H54 (cell line): ENCODE measurements at regions not wholly inside any gene's neighbourhood (a gene's known extent, or its start where the extent isn't known, plus 50 kb on each side); places are given as distances from the start of the nearest gene placed in this dataset.

Experiments used
- DNase-seq: peaks from one replicate; pipeline ENCODE4 v3.0.0; 2011; ENCODE audit warnings: low spot score, mixed read lengths; ENCODE audit not compliant: insufficient read length
- FAIRE-seq: peaks from 3 replicates; lab custom pipeline; 2011; peaks lifted over from hg19 to GRCh38; lab: Jason Lieb, UNC
- POLR2A ChIP-seq: IDR thresholded peaks from 2 replicates; pipeline ENCODE4 v1.6.1; 2011; ENCODE audit warnings: low read depth, mild to moderate bottlenecking, low read length

DNA sequence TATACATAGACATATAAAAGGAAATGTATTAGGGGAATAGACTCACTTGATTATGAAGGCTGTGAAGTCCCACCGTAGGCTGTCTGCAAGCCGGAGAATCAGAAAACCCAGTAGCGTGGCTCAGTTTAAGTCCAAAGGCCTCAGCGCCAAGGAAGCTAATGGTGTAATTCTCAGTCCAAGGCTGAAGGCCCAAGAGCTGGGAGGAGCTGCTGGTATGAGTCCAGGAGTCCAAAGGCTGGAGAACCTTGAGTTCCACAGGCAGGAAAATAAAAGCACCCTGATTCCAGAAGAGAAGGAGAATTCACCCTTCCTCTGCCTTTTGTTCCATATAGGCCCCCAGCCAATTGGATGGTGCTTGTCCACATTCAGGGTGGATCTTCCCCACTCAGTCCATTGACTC lies 166.2 kb upstream of the TAC1 start:
- FAIRE-seq (no peak), DNase-seq (no peak)
- TF ChIP-seq POLR2A: no peak

DNA sequence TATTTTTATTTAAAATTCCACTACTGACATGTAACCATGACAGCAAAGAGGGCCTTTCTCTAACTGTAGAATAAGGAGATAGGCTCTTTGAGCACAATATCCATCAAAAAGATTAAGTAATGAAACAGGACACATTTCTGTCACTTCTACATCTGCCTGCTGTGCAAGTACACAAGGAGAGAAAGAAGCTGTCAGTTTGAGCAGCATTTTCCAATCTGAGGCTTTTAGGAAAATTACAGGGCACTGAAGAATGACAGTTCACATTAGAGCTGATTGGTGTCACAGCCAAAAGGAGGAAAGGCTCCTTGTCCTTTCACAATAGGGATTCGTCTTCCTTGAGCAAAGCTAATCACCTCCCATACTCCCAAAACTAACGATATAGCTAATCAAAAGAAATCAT lies 158.8 kb upstream of the TAC1 start:
- no peak for FAIRE-seq
- DNase-seq: no peak
- TF ChIP-seq POLR2A: no peak

DNA sequence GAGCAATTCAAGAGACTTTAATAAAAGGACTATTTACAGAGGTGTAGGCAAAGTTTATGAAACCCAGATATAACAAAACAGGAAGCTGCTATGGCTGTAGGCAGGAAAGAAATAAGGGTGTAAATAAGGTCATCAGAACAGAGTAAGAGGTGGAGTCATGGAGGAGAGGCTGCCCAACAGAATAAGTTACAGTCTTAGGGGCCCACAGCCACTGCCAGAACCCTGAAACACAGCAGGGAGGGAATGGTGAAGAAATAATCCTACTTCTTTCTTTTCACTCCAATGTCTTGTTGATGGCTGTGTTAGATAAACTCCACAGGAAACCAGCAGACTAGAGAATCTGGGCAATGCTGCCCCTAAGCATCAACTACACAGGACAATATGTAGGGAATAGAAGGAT lies 155.8 kb upstream of the TAC1 start:
- TF ChIP-seq POLR2A: no peak
- FAIRE-seq (no peak), DNase-seq (no peak)

DNA sequence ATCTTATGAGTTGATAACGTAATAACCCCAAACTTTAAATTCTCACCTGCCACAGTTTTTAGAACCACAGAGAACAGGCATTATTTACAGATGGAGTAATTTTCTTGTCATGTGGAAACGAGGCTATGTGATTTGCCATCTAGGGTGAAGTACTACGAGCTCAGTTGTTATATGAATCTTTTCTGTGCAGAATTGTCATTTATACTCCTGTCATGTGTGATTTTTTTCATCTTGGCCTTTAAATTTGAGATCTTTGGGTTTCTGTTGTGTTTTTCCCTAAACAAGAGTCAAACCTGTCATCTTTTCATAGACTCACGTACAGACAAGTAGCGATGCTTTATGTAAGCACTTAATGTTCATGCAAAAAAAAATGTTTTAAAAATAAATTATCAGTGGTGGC lies 153.7 kb upstream of the TAC1 start:
- TF ChIP-seq POLR2A: no peak
- DNase-seq (no peak), FAIRE-seq (no peak)

DNA sequence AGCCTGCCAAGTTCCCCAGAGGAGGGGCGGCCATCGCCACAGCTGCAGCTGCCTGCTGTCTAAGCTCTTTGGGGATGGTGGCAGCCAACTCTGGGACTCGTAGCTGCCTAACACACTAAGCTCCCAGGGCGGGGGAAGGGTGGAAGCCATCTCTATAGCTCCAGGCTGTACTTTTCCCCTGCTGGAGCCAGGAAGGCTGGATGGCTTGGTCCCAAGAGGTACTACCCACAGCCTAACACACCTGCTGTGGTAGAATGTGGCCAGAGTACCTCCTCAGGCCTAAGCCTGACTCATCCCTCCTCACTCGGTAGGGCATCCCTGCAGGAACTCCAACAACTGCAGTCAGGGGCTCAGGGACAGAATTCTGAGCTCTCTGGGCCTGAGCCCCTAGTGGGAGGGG lies 151.7 kb upstream of the TAC1 start:
- FAIRE-seq (no peak), DNase-seq (no peak)
- no peak for TF ChIP-seq POLR2A

DNA sequence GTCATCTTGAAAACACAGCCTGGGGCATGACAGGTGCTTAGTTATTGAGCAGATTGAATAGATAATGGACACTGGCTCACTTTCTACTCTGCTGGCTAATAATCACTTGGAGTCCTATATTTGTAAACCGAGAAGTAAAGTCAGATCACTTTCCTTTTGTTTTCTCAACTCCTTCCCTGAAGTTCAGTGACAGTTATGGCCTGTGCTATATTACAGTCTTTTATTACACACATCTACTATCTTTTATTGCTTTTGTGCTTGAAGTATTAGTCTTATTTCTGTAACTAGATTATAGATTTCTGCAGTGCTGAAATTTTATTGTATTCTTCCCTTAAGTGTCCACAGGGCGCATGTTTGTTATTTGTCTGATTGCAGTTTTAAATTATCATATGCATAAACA lies 136.4 kb upstream of the TAC1 start:
- FAIRE-seq: no peak
- DNase-seq: no peak
- no peak for TF ChIP-seq POLR2A

DNA sequence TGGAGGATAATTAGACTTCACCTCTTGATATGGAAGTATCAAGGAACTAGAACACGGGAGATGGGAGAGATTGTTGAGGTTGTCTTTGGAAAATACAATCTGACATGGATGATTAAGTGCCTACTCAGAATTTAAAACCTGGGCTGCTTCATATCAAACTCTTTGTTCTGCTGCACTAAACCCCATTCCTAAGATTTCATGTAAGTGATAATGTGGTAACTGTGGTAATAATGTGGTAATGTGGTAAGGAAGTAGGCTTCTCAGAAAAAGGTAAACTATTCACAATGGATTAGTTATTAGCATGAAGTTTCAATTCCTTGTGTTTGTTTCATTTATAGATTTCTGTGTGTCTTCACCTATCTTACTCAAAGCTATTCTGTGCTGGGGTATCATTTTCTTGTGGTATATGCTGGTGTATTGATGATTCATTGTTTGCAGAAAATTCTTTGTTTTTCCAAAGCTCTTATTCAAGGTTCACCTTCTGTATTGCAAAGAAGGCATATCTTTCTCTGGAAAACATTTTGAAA lies 129.9 kb upstream of the TAC1 start:
- FAIRE-seq (no peak), DNase-seq (no peak)
- no peak for TF ChIP-seq POLR2A

DNA sequence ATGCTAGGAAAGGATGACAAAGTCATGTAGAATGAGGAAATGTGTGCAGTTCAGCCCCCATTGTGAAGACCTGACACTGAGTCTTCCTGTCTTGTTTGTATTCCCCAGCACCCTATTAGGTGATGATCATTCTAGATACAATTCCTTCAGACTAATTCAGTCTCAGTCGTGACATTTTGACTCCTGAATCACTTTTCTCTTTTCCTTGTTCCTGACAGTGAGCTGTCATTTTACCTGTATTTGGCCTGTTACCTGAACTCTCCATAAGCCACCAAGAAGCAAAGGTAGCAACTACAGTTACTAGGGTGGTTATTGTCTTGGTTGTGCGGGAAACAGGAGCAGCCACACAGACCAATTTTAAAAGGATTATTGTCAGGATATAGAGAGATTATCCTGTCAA lies 111.4 kb upstream of the TAC1 start:
- FAIRE-seq (no peak), DNase-seq (no peak)
- no peak for TF ChIP-seq POLR2A

DNA sequence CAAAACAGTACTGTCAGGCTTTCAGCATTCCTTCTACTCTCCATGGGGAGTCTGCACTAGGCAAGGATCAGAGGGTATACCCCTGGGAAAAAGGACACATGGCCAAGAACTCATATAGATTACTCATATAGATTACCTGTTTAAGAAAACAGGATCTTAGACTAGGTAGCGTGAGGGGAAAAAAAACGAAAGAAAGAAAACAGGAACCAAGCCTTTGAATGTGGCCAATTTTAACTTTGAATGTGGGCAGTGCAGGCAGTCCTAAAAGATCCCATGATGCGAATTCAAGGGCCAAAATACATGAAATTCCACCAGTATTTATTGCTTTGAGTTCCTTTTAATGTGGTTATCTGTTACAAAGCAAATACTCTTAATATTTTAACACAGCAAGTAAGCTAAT lies 108.6 kb upstream of the TAC1 start:
- no peak for DNase-seq
- TF ChIP-seq POLR2A: no peak
- FAIRE-seq: no peak

DNA sequence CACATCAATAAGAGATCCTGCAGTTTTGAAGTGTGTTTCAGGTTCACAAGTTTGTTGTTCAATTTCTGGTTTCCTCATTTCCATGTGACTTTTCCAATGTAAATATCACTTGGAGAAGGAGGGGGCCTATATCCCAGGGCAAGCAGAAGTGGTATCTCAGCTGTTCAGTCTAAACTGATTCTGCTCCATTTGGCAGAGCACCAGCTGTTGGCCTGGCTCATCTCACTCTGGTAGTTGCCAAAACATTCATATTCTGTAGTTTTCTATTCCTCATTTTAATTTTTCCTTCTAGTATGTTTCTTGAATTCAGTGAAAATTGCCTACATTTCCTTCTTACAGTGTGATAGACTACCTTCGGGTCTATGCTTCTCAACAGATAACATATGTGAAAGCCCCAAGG lies 101.8 kb upstream of the TAC1 start:
- no peak for TF ChIP-seq POLR2A
- FAIRE-seq: no peak
- DNase-seq: no peak

DNA sequence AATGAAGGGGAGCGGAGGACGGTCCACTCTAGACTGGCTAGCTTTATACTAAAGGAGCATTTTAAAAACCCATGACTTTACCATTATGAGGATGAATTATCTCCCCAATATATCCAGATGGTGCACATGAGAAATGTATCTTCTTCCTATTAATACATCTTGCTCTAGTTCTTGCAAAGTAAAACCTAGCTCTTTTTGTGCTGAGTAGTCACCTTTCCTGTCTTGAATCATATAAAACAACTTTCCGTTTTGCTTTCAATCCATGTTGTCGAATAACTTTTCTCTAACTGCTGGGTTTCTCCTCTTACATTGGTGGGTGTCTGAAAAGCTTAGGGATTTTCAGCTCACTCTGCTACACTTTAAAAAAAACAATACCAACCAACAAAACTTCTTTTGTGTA lies 96.3 kb upstream of the TAC1 start:
- TF ChIP-seq POLR2A: no peak
- no peak for FAIRE-seq
- DNase-seq: no peak

DNA sequence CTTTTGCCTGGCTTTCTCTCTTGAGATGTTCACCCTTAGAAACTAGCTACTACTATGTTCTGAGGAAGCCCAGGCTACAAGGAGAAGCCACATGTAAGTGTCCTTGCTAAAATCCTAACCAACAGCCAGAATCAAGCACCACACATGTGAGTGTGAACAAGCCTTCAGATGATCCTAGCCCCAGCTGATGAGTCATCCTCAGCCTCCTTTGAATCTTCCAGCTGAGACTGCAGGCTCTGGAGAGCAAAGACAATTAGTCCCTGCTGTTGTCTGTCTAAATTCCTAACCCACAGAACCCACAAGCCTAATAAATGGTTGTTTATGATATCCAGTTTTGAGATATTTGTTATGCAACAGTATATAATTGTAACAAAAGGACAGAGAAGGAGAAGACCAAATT lies 92.8 kb upstream of the TAC1 start:
- no peak for DNase-seq
- FAIRE-seq: no peak
- TF ChIP-seq POLR2A: no peak

DNA sequence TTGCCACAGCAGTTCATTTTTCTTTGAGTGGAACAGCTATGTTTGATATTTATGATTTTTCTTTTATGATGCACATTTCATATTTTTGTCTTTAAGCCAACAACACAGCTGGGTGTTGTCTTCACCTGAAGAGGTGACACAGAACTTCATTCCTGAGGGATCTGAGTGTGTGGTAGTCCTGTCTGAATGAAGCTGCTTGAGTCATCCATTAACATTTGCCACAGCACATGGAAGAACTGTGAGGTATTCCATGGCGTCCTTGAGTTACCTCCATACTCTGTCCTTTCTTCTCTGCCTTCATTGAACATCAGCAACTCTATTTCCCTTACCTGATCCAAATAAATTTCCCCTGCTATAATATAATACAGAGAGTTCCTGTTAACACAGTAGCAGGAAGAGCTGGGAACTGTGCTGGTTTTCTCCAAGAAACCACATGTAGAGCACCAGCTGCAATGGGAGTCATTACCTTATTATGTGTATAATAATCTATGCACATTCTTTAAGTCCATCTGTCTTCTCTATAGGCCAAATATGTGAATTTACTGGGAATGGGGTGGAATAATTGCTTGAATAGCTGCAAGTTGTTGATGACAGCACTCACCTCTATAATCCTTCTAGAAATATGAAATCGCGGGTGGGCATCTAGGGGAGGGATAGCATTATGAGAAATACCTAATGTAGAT lies 72.4 kb upstream of the TAC1 start:
- no peak for TF ChIP-seq POLR2A
- DNase-seq (no peak), FAIRE-seq (no peak)

DNA sequence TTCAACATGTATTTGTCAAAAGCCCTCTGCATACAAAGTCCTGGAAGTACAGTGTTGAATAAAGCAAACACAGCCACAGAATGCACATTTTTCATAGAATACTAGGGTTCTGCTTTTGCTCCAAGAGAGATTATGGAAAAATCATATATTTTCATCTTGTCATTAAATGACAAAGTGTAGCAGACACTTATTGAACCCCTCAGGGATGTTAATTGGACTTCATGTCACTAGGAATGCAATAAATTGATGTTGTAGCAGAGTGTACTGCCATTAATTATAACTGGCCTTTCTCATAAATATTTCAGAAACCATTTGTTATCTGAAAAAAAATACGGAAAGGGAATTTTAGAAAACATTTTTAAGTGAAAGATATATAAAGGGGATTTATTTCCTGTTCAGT lies 64.5 kb upstream of the TAC1 start:
- DNase-seq (no peak), FAIRE-seq (no peak)
- no peak for TF ChIP-seq POLR2A

DNA sequence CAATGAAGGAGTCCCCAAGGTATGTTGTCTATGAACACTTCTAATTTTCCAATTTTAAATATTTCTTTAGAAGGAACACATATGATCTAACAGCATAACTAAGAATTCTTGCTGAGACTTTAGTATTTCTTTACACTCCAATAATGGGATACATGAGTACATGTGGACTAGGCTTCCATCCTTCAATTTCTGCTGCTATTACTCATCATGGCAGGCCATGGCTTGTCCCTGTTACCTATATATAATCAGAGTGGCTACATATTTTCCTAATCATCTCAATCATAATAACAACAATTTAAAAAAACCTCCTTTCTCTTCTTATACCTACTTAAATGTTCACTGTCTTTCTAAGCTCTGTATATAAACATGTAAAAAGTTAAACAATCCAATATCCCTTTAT lies 60.3 kb upstream of the TAC1 start:
- FAIRE-seq (no peak), DNase-seq (no peak)
- no peak for TF ChIP-seq POLR2A

DNA sequence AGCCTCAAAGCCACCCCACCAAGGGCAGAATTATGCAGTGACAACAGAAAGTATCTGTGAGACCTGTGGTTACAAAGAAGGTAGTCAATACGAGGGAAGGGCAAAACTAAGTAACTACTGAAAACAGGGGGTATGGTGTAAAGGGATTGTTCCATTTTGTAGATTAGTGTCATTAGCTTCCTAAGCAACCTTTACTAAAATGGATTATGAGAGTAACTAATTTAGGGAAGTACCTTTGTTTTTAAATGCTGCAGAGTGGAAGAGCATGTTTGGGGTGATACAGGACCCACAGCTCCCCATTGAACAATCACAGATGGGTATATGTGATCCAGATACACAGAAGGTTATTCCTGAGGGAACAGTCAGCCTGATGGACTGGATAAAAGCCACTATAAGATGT lies 51.3 kb upstream of the TAC1 start:
- no peak for FAIRE-seq
- no peak for DNase-seq

More for the DNA sequence above, 51.3 kb upstream of the TAC1 start:
- TF ChIP-seq POLR2A: no peak
